Gastrocnemius medialis (tissue), 4 donors: ENCODE measurements at regions not wholly inside any gene's neighbourhood (a gene's known extent, or its start where the extent isn't known, plus 50 kb on each side); places are given as distances from the start of the nearest gene placed in this dataset.

Source experiments
- CTCF ChIP-seq, 5 experiments: fragments of 450-650 bp in 3 of 5; fragments of 200-600 bp in 2 of 5; sonication (generic) in 2 of 5; IDR thresholded peaks in 4 of 5; conservative IDR thresholded peaks in 1 of 5; 1 replicate in 4 of 5; 2 replicates in 1 of 5; pipeline ENCODE4 v1.5.1; 2016 to 2019; ENCODE audit warnings: antibody characterized with exemption in 5 of 5, mild to moderate bottlenecking in 3 of 5, moderate library complexity in 3 of 5
- POLR2A ChIP-seq, 2 donors: fragments of 450-650 bp; IDR thresholded peaks; one replicate each; pipeline ENCODE4 v1.6.1; 2017; ENCODE audit warnings: antibody characterized with exemption in 2 of 2, mild to moderate bottlenecking in 2 of 2, moderate library complexity in 2 of 2

- no peak for TF ChIP-seq POLR2A (IDR thresholded peaks at IDR 0.05)
- no peak for TF ChIP-seq CTCF (IDR thresholded peaks at IDR 0.05 in 4 of 5, conservative IDR thresholded peaks at IDR 0.05 in 1 of 5)
Observed at GRCh38 chr6:81843302-81843701, 90.8 kb upstream of the TENT5A start.
